Neural cell (in vitro differentiated cells): ENCODE measurements at regions not wholly inside any gene's neighbourhood (a gene's known extent, or its start where the extent isn't known, plus 50 kb on each side); places are given as distances from the start of the nearest gene placed in this dataset.

Experiments used
- EZH2 ChIP-seq: fragments of 200-600, 300-800 bp; shearing (Covaris generic), sonication (generic); IDR thresholded peaks from 2 replicates; pipeline ENCODE4 v1.6.1; 2014; ENCODE audit warnings: antibody characterized with exemption, low read length, borderline replicate concordance, mild to moderate bottlenecking; ENCODE audit not compliant: insufficient read depth, poor library complexity, severe bottlenecking
- MXI1 ChIP-seq: fragments of 450-650 bp; conservative IDR thresholded peaks from 2 replicates; pipeline ENCODE4 v1.6.1; 2014; ENCODE audit warnings: antibody characterized with exemption, mild to moderate bottlenecking; ENCODE audit not compliant: poor library complexity, severe bottlenecking
- POLR2AphosphoS5 ChIP-seq: IDR thresholded peaks from 2 replicates; pipeline ENCODE4 v1.6.1; 2012
- SMC3 ChIP-seq: fragments of 450-650 bp; conservative IDR thresholded peaks from 2 replicates; pipeline ENCODE4 v1.6.1; 2014; ENCODE audit warnings: antibody characterized with exemption, mild to moderate bottlenecking, moderate library complexity; ENCODE audit not compliant: poor library complexity
- TF ChIP-seq, protein P1 (sequence below): fragments of 450-650 bp; IDR thresholded peaks from 2 replicates; pipeline ENCODE4 v1.5.1; 2014; ENCODE audit warnings: antibody characterized with exemption, mild to moderate bottlenecking, moderate library complexity; ENCODE audit not compliant: poor library complexity, severe bottlenecking

DNA sequence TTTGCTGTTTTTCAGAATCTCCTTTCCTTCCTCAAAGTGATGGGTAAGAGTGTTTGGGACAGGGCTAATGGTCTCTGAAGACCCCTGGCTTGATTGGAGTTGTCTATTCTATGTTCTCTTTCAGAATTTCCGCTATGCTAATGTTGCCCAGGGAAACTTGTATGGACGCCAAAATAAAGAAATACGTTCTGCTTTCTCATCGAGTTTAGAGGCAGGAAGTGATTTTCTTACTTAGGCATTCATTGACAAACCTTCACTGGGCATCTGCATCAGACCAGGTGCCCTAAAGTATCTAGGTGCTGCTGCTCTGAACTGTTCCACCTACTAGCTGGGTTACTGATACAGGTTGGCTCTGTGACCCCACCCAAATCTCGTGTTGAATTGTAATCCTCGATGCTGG, 787.9 kb upstream of the EEF2KMT start:
- TF ChIP-seq, protein P1, sequence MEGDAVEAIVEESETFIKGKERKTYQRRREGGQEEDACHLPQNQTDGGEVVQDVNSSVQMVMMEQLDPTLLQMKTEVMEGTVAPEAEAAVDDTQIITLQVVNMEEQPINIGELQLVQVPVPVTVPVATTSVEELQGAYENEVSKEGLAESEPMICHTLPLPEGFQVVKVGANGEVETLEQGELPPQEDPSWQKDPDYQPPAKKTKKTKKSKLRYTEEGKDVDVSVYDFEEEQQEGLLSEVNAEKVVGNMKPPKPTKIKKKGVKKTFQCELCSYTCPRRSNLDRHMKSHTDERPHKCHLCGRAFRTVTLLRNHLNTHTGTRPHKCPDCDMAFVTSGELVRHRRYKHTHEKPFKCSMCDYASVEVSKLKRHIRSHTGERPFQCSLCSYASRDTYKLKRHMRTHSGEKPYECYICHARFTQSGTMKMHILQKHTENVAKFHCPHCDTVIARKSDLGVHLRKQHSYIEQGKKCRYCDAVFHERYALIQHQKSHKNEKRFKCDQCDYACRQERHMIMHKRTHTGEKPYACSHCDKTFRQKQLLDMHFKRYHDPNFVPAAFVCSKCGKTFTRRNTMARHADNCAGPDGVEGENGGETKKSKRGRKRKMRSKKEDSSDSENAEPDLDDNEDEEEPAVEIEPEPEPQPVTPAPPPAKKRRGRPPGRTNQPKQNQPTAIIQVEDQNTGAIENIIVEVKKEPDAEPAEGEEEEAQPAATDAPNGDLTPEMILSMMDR, result no peak
- no peak for TF ChIP-seq EZH2
- TF ChIP-seq POLR2AphosphoS5, result no peak
- no peak for TF ChIP-seq SMC3
- no peak for TF ChIP-seq MXI1
